ENCODE measurements at regions not wholly inside any gene's neighbourhood (a gene's known extent, or its start where the extent isn't known, plus 50 kb on each side); places are given as distances from the start of the nearest gene placed in this dataset.

DNA sequence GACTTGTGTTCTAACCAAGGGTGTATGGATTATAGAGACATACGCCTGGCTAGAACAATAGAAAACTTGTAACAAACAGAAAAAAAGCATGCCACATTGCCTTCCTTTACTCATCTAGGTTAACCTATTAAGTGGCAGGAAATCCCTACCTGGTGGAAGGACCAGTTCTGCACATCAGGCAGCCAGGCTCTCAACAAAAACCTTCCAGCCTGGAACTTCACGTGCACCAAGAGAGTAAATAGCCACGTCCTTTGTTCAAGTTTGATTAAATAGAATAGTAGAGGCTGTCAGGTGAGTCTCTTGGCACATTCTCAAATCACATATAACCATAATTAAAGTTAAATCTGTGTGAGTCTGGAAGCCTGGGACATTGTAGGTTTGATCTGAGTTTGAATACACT is 85.0 kb upstream of the DPH6 start:
- TF ChIP-seq POLR2A (IDR thresholded peaks at IDR 0.05), result no peak
- no peak for TF ChIP-seq CTCF (IDR thresholded peaks at IDR 0.05)
- TF ChIP-seq POLR2AphosphoS5 (IDR thresholded peaks at IDR 0.05), result no peak
- no peak for TF ChIP-seq EP300 (IDR thresholded peaks at IDR 0.05)
